ENCODE measurements at regions not wholly inside any gene's neighbourhood (a gene's known extent, or its start where the extent isn't known, plus 50 kb on each side); places are given as distances from the start of the nearest gene placed in this dataset.

DNA sequence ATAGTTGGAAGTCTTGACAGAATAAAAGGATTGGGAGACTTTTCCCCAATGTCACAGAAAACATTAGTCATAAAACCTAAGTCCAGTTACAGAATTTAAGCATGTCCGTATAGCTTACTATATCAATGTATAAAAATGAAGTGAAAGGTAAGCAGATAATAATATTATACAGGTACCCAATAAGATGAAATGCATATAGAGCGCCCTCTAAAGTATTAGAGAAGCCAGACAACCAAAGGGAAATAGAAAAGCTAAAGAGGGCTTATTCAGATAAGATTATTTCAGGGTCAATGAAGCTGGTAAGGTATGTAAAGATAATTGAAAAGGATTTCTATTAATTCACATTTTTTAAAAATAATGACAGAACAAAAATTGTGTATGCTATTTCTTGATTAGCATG, 947.7 kb upstream of the MAP3K7 start:
- H3K9me3 Mint-ChIP-seq (ENCODE audit: unreplicated experiment) = peaks cover 4% of the 10 kb centered on the region

DNA sequence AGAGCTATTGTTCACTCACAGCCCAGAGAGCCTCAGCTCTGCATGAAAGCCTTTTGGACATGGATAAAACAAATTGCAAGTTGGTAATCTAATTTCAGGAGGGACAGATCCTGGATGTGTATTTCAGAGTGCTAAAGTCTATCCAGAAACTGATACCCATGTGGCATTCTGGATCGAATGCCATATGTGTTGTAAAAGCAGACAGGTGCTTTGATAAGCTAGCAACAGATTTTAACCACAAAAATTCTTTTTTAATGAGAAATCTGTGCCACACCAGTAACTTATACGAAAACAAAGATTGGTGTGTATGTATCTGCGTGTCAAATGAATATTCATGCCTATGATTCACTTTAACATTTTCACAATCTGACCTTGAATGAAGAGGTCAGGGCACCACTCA, 936.6 kb upstream of the MAP3K7 start:
- no peak overlapping the region for H3K27ac Mint-ChIP-seq (ENCODE audit: unreplicated experiment)
- DNase-seq = no peak
- H3K4me1 Mint-ChIP-seq (ENCODE audit: low read depth, unreplicated experiment) = no peaks in the 10 kb centered on the region
- H3K9me3 Mint-ChIP-seq (ENCODE audit: unreplicated experiment) = no peaks in the 10 kb centered on the region
- no peak overlapping the region for H3K4me3 Mint-ChIP-seq (ENCODE audit: unreplicated experiment)
- peaks cover 2% of the 10 kb centered on the region for H3K27me3 Mint-ChIP-seq (ENCODE audit: unreplicated experiment)
- H3K36me3 Mint-ChIP-seq (ENCODE audit: unreplicated experiment) = no peaks in the 10 kb centered on the region
- TF ChIP-seq, protein P1, sequence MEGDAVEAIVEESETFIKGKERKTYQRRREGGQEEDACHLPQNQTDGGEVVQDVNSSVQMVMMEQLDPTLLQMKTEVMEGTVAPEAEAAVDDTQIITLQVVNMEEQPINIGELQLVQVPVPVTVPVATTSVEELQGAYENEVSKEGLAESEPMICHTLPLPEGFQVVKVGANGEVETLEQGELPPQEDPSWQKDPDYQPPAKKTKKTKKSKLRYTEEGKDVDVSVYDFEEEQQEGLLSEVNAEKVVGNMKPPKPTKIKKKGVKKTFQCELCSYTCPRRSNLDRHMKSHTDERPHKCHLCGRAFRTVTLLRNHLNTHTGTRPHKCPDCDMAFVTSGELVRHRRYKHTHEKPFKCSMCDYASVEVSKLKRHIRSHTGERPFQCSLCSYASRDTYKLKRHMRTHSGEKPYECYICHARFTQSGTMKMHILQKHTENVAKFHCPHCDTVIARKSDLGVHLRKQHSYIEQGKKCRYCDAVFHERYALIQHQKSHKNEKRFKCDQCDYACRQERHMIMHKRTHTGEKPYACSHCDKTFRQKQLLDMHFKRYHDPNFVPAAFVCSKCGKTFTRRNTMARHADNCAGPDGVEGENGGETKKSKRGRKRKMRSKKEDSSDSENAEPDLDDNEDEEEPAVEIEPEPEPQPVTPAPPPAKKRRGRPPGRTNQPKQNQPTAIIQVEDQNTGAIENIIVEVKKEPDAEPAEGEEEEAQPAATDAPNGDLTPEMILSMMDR (IDR thresholded peaks at IDR 0.05; ENCODE audit: partially characterized antibody, unreplicated experiment) = no peak

More for the DNA sequence above, 947.7 kb upstream of the MAP3K7 start:
- no peak for DNase-seq
- Mint-ChIP-seq H3K4me3 (ENCODE audit: unreplicated experiment) (no peak overlapping the region), H3K4me1 (ENCODE audit: low read depth, unreplicated experiment) (peaks cover 10% of the 10 kb centered on the region), H3K27ac (ENCODE audit: unreplicated experiment) (no peak overlapping the region), H3K27me3 (ENCODE audit: unreplicated experiment) (peaks cover 4% of the 10 kb centered on the region), H3K36me3 (ENCODE audit: unreplicated experiment) (peaks cover 4% of the 10 kb centered on the region)
- TF ChIP-seq, protein P1 (IDR thresholded peaks at IDR 0.05; ENCODE audit: partially characterized antibody, unreplicated experiment) = peak; percentile 9

DNA sequence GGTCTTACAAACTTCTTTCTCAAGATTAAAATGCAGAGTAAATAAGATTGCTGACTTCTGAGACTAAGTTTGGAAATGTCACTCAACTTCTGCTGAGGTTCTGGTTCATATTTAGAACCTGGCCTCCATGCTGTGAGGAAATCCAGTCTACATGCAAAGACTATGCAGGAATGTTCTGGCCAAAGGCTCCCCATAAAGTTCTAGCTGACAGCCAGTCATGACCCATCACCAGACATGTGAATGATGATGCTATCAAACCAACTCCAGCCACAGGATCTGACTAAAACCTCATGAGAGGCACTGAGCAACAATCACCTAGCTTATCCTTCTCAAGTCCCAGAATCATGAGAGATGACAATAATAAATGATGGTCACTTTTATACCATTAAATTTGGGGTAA, 935.1 kb upstream of the MAP3K7 start:
- DNase-seq = no peak
- no peaks in the 10 kb centered on the region for H3K4me1 Mint-ChIP-seq (ENCODE audit: low read depth, unreplicated experiment)
- H3K4me3 Mint-ChIP-seq (ENCODE audit: unreplicated experiment) = no peak overlapping the region
- no peaks in the 10 kb centered on the region for H3K36me3 Mint-ChIP-seq (ENCODE audit: unreplicated experiment)
- no peak overlapping the region for H3K27ac Mint-ChIP-seq (ENCODE audit: unreplicated experiment)
- H3K9me3 Mint-ChIP-seq (ENCODE audit: unreplicated experiment) = no peaks in the 10 kb centered on the region
- TF ChIP-seq, protein P1 (IDR thresholded peaks at IDR 0.05; ENCODE audit: partially characterized antibody, unreplicated experiment) = no peak
- no peaks in the 10 kb centered on the region for H3K27me3 Mint-ChIP-seq (ENCODE audit: unreplicated experiment)

DNA sequence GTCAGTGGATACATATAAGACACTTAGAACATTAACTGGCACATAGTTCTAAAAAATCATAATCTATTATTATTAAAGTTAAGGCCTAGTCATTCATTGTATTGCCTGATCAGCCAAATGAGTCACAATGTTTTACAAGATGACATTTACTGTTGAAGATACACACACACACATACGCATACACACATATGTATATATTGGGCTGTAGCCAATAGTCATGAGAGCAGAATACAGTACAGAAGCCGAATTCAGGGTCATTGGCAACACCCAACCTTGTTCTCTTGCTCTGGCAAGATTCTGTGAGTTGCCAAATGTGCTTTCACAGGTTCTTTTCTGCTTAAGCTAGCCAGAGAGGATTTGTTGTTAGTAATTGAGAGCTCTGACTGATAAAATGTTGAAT, 922.8 kb upstream of the MAP3K7 start:
- no peak overlapping the region for H3K4me3 Mint-ChIP-seq (ENCODE audit: unreplicated experiment)
- H3K27me3 Mint-ChIP-seq (ENCODE audit: unreplicated experiment) = no peaks in the 10 kb centered on the region
- peaks cover 3% of the 10 kb centered on the region for H3K9me3 Mint-ChIP-seq (ENCODE audit: unreplicated experiment)
- H3K36me3 Mint-ChIP-seq (ENCODE audit: unreplicated experiment) = no peaks in the 10 kb centered on the region
- DNase-seq = no peak
- H3K4me1 Mint-ChIP-seq (ENCODE audit: low read depth, unreplicated experiment) = peaks cover 2% of the 10 kb centered on the region
- no peak overlapping the region for H3K27ac Mint-ChIP-seq (ENCODE audit: unreplicated experiment)
- TF ChIP-seq, protein P1 (IDR thresholded peaks at IDR 0.05; ENCODE audit: partially characterized antibody, unreplicated experiment) = no peak

DNA sequence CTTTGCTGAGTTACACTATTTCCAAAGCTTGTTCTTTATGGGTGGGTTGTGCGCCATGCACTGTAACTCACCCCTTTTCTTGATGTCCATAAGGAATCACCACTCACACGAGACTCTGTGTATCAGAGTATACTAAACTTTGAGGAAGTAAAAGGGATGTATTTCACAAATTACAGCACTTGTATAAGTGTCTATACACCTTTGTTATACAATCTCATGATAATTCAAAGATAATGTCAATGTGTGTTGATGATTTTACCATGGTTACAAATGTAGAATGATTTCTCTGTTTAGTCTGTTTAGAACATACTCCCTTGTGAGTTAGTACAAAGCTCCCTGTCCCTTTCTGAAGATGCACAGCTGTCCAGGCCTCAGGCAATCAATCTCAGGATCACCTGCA, 922.2 kb upstream of the MAP3K7 start:
- Mint-ChIP-seq H3K9me3 (ENCODE audit: unreplicated experiment) (peaks cover 3% of the 10 kb centered on the region), H3K27me3 (ENCODE audit: unreplicated experiment) (no peaks in the 10 kb centered on the region), H3K36me3 (ENCODE audit: unreplicated experiment) (no peaks in the 10 kb centered on the region), H3K27ac (ENCODE audit: unreplicated experiment) (no peak overlapping the region), H3K4me1 (ENCODE audit: low read depth, unreplicated experiment) (peaks cover 2% of the 10 kb centered on the region), H3K4me3 (ENCODE audit: unreplicated experiment) (no peak overlapping the region)
- TF ChIP-seq, protein P1 (IDR thresholded peaks at IDR 0.05; ENCODE audit: partially characterized antibody, unreplicated experiment) = no peak
- DNase-seq = no peak

Data from glutamatergic neuron (in vitro differentiated cells).